GM18511 (cell line): ENCODE measurements at regions not wholly inside any gene's neighbourhood (a gene's known extent, or its start where the extent isn't known, plus 50 kb on each side); places are given as distances from the start of the nearest gene placed in this dataset.
"Not testable (repeated sequence)": the region's sequence is repeated elsewhere in the genome, so short reads cannot be mapped to it uniquely, and the experiment has no call there.

ENCODE experiments used
- ATAC-seq: cut with Tn5 transposase; IDR thresholded peaks from one replicate; pipeline ENCODE4 v1.9.1; 2021; ENCODE audit warnings: mild to moderate bottlenecking, moderate library complexity; ENCODE audit not compliant: unreplicated experiment

DNA sequence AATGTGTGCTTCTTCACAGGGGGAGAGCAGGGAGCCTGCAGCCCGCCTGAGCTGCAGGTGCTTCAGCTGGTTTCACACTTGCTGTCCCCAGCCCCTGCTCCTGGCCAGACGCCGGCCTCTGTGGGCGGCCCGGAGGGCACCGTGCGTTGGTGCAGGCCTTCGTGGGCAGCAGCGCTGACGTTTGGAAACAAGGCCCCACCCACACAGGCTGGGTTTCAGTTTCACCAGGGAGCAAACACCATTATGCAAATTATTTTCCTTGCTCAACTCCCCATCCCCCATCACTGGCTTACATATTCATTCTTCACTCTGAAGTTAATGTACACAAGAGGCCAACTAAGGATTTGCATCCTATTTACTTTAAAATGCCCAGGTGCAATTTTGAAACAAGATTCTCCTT lies 343.2 kb downstream of the BCL2L11 start:
- ATAC-seq: peak; percentile 97

DNA sequence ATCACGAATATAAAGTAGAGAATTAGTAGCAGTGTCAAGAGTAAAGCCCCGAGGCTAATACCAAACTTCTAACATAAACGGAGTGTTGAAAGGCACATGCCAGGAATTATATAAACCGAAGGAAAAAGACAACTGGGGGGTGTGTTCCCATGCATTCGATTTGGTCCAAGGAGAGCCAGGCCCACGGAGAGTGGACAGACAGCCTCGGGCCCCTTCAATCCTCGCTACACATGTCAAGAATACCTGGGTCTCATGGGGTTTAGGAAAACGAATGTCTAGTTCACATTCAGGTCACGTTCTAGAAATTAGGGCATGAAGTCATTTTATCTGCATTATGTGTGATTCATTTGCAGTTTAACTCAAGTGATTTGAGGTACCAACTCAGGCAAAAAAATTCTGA lies 343.7 kb downstream of the BCL2L11 start:
- ATAC-seq: not testable (repeated sequence)

DNA sequence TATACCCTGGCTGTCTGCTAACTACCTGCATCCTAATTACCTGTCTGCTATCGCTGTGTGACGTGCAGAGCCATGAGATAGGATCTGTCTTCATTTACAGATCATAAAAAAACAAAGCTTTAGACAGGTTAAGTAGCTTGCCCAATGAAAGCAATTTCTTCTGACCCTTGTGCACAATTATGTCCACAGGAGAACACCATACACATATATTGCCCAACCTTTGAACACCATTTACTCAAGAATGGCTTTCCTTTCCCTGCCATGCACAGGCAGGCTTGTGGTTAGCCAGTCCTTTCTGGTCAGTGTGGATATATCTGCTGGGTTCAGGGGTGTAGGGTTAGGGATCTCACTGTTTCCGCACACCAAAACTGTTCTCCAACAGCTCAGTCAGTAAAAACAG lies 344.8 kb downstream of the BCL2L11 start:
- ATAC-seq: not testable (repeated sequence)

DNA sequence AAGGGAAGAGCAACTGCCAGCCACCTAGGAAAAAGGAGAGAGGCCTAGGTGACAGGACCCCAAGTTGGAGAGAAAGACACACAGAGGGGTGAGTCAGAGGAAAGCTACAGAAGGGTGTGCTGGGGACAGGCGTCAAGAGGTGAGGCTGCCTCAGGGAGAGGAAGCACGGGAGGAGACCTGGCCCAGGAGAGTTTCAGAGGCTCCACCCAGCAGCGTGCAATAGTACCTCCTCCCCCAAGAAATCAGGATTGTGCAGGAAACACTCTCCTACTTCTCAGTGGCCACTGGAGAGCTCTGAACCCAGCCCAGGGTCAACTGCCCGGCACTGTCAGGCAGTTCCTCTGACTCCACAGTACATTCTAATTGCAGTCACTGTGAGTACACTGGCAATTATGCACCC lies 346.0 kb downstream of the BCL2L11 start:
- ATAC-seq: not testable (repeated sequence)

DNA sequence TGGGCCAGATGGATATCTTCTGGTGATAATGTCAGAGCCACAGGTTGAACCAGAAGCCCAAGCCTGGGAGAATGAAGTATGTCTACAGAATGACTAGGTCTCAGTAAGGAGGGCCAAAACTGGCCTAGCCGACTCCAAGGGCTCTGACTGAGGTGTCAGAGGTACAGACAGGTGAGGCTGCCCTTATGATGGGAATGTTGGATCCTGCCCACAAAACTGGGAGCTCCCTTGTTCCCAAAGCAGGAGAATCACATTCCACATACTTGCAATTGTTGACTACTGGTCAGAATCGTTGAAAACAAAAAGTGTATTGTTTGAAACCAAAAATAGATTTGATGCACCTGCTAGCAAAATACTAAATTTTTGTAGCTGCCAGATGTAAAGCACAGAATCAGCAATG lies 350.2 kb downstream of the BCL2L11 start:
- ATAC-seq: not testable (repeated sequence)

DNA sequence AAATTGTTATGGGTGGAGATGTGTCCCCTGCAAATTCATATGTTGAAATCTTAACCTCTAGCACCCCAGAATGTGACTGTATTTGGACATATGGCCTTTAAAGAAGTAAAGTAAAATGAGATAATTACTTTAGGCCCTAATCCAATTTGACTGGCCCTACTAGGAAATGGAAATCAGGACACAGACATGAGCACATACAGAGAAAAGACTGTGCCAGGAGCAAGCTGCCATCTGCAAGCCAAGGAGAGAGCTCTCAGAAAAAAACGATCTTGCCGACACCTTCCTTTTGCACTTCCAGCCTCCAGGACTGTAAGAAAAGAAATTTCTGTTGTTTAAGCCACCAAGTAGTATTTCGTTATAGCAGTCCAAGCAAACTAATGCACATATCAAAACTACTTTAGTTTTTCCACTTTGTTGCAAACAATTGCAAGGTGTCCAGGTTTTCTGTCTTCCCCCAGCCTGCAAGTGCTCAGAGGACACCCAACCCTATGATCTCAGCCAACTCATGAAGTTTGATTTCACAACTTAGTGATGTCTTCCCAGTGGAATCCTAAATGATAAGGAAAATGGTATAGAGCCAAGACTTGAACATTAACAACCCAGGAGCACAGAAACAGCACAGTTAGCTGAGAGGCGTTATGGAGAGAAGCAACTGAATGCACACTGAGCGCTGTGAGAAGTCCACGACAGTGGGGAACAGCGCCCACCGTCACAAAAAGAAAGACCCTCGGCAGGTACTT lies 351.2 kb downstream of the BCL2L11 start:
- ATAC-seq: not testable (repeated sequence)

DNA sequence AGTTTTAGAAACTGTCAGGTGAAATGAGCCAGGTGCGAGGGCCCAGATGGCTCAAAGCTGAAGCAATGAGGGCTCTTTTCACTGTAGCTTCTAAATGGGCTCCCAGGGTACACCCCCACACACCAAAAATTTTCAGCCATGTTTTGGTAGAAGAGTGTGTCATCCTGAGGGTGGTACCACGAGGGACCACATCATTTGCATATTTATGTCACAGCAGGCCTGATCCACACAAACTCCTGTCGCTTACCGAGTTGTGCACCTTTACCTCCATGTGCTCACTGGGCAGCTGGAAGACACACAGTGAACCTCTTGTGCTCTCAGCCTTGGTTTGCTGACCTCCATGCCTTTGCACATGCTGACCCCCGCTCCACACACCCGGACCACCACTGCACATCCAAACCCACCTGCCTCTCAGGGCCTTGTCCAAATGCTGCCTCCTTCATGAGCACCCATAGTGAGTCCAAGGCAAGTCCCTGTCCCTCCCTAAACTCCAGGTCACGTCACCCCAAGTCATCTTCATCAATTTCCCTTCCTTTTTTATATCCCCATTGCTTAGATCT lies 352.2 kb downstream of the BCL2L11 start:
- ATAC-seq: not testable (repeated sequence)

DNA sequence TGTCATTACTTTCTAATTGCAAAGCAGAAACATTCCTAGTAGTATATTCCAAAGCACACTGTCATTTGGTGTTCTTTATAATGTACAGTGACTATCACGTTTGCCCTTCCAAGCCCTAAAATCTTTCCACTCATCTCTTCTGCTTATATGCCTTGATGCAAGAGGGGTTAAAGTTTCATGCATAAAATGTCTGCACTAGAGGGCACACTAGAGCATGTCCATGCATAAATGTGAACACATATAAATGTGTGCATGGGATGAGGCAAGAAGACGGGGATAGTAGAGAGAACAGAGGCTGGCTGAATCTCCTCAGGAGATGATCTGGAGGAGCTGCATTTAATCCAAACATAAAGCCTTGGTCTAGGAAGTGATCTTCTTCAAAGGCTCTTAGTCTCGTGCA lies 352.8 kb downstream of the BCL2L11 start:
- ATAC-seq: not testable (repeated sequence)

DNA sequence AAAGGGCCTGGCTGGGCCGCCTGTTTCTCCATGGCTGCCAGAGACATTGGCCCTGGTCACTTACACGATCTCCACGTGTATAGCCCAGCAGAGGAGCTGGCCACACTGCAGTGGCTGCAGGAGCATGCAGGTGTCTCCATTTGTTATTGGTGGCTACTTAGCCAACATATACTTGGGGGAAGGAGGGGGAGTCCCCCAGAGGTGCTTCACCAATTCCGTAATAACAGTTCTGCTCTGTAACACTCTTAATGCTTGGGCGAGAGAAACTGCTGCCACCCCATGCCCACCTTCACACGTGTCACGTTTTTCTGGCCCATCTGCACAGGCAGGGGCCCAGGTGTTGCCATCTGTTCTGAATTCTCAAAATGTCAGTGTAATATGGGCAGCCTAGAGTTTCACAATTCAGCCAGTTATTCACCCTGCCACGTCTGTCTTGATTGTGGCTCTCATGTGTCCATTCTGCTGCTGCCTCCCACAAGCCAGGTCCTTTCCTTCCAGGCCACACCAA lies 353.5 kb downstream of the BCL2L11 start:
- not testable (repeated sequence) for ATAC-seq

DNA sequence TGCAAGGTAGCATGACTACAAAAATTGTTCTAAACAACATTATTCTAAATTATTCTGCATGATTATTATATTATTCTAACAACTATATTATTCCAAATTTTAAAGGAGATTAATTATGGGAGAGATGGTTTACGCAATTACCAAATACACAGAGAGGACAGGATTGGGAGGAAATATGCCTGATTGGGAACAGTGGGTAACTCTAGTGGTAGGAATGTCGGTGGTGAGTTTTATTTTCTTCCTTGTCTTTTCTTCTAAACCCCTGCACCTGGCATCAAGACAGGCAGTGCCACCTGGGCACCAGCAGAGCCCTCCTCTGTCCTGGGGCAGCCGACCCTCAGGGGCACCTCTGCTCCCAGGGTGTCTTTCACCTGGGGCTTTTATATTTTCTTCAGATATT lies 357.6 kb downstream of the BCL2L11 start:
- not testable (repeated sequence) for ATAC-seq

DNA sequence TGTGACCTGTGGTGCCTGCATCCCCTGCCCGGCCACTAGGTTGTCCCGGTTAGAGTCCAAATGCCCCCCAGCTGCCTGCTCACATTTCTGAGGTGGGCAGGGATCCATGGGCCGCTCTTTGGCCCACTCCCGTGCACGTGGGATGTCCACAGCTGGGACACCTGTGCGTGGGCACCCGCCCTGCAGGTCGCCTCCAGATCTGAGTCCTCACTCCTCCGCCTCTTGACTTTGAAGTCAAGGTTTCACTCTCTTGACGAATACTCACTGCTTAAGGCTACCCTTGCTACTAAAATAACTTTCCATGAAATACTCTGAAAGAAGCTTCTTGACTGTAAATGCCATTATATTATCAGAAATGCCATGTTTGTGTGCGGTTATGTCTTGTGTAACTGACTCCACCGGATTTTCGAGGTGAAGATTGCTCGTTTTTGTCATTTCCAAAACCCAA lies 358.2 kb downstream of the BCL2L11 start:
- peak; percentile 74 for ATAC-seq

DNA sequence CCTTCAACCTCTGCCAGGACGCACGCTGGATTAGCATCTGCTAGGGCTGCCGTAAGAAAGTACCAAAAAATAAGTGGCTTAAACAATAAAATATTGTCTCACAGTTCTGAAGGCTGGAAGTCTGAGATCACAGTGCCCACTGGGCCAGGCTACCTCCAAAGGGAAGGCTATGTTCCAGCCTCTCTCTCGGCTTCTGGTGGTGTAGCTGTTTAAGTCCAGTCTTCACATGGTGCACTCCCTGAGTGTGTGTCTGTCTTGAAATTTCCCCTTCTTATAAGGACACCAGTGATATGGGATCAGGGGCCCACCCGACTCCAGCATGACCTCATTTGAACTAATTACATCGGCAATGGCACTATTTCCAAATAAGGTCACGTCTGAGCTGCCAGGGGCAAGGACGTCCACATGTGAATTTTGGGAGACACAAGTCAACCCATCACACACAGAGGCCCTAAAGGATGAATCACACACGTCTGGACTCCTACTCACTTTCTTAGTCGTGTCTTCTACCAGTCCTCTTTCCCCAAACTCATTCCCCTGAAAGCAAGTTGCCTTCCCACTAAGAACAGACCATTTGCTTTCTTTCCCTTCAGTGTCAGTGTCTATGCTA lies 359.4 kb downstream of the BCL2L11 start:
- ATAC-seq: not testable (repeated sequence)

DNA sequence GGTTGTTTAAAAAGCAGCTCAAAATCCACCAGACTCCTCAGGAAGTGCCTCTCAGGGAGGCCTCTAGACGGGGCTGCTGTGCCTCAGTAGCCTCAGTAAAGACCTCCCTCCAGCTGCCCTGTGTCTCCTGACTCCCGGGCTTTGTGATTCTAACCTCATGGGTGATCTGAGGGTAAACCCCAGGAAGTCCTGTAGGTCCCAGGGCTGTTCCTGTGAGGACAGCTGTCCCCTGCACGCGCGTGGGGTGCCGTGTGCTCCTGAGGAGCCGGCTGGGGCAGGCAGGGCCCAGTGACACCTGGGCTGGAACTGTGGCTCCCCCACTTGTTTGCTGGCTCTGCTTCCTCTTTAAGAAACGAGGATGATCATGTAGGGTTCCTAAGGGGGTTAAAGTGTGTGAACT lies 359.9 kb downstream of the BCL2L11 start:
- not testable (repeated sequence) for ATAC-seq

DNA sequence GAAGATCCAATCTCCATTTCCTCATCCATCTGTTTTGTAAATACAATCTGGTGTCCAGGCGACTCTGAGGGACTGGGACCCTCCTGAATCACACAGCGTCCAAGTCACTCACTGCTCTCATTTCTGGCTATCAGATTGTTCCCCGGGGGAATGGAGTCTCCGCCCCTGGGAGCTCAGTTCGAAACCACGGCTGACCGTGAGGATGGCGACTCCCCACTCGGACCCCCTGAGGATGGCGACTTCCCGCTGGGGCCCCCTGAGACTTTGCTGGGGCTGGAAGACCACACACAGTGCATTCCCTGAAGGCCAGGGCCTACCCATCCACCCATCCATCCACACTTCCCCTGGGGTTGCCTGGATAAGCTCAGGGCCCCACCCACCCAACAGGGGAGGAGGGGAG lies 360.5 kb downstream of the BCL2L11 start:
- not testable (repeated sequence) for ATAC-seq

DNA sequence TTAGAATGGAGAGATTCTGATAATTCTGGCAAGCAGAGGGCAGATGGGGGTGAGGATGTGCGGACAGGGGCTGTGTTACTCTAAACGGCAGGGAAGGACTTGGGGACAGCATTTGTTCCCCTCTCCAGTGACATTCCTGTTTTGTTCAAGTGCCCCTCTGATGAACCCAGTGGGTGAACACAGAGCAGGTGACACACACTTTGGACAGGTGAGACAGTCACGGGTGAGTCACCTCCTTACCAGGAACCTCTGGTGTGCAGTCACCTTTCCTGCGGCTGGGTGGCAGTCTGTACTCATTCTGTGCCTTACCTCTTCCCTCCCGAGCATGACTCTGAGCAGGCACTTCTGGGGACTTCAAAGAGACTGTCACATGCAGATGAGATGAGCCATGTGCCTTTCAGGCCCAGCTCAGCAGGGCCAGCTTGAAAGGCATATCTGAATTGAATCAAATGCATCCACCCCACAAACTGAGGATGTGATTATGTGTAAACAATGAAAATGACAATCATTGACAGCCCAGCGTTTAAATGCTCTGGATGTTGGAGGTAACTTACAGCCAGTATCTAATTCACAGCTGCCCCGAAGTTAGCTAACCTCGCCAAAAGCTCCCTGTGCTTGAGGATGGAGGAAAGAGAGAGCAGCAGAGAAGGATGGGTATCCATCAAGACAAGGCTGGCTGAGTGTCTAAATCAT lies 362.4 kb downstream of the BCL2L11 start:
- ATAC-seq: peak; percentile 63

DNA sequence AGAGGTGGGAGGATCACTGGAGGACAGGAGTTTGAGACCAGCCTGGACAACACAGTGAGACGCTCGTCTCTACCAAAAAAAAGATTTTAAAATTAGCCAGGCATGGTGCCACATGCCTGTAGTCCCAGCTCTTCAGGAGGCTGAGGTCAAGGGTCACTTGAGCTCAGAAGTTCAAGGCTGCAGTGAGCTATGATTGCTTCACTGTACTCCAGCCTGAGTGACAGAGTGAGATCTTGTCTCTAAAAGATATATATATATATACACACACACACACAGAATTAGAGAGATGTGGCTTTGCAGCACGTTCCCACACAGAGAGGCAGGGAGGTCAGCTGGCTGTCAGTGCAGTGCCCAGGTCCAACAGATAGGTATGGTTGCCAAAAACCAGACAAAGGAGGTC lies 363.4 kb downstream of the BCL2L11 start:
- ATAC-seq: not testable (repeated sequence)

DNA sequence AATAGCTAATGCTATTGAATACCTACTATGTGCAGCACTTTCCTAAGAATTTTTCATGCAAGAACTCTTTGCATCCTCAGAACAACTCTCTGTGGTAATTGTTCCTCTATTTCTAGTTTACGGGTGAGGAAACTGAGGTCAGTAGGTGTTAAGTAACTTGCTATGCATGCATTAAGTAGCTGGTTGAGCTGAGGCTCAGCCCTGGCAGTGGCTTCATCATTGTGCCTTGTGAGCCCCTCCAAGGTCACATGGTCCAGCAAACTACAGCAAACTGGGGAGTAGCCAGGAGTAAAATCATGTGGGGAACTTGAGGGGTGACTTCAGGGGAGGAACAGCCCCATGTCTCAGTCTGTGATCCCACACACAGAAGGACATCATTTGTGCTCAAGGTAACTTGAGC lies 365.2 kb downstream of the BCL2L11 start:
- ATAC-seq: not testable (repeated sequence)

DNA sequence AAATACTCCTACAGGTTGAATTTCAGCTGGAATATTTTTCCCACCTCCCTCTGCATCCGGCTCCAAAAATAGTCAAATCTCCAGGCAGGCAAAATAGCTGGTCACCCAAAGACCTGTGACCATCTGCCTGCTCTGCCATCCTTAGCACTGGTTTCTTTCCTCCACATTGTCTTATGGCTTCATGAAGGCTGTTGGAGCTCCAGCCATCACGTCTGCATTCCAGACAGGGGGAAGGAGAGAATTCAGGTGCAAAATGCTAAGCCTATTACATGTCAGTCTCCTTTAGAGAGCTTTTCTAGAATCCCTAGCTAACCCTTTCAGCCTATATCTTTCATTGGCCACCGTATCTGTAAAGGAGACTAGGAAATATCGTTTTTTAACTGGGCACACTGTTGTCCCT lies 367.7 kb downstream of the BCL2L11 start:
- not testable (repeated sequence) for ATAC-seq

DNA sequence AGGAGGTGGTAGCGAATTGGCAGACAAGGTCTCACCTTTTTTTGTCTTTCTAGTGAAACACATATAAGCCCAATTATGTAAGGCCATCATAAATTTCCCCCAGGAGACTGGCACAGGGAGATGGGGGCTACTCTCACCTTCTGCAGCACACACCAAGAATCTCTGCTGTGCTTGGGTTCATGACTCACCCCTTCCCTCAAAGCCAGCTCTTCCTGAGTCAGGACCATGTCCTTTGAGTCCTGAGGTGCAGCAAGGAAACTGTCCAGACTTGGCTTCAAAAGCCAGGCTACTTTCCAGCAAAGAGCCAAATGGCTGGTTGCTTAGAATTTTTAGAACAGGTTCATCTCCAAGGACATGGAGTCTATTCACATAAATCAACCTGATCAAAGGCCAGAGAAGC lies 368.7 kb downstream of the BCL2L11 start:
- not testable (repeated sequence) for ATAC-seq

DNA sequence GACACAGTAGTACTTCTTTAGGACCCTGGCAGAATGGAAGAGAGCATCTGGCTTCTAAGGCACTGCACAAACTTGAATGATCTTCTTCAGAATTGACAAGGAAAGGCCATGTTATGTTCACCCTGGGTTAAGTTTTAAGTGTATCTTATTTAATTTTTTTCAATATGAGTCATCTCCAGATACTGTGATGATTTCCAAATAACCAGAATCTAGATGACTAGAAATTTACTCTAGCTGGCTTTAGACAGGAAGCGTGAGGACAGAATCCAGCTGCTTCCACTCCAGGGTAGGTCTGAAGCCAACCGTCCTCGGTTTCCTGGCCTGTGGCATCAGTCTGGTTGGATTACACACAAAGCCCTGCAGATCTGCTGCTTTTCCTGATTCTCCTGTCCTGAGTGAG lies 370.5 kb downstream of the BCL2L11 start:
- ATAC-seq: not testable (repeated sequence)

DNA sequence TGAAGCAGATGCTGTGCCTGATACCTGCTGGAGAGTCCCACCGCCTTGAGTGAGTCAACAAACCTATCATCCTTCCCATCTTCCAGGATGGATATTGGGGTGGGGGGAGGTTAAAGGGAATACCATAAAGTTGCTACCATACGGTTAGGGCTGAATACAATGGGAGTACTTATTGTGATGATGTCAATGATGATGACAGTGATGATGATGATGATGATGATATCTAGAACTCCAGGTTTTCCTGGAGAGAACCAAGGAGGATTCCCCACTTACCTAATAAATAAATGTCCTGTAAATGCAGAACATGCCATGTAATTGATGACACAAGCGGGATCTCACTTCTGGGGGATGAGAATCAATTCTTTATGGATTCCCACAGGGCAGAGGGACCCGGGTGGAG lies 370.9 kb downstream of the BCL2L11 start:
- not testable (repeated sequence) for ATAC-seq
